Esophagus muscularis mucosa (tissue), 4 donors: ENCODE measurements at regions not wholly inside any gene's neighbourhood (a gene's known extent, or its start where the extent isn't known, plus 50 kb on each side); places are given as distances from the start of the nearest gene placed in this dataset.
"Not testable (repeated sequence)": the region's sequence is repeated elsewhere in the genome, so short reads cannot be mapped to it uniquely, and the experiment has no call there.

Experiments
- CTCF ChIP-seq, 3 experiments: fragments of 200-600 bp in 2 of 3; fragments of 450-650 bp in 1 of 3; sonication (generic) in 2 of 3; IDR thresholded peaks; one replicate each; pipeline ENCODE4 v1.5.1; 2017 to 2019; ENCODE audit warnings: antibody characterized with exemption in 3 of 3, mild to moderate bottlenecking in 2 of 3, moderate library complexity in 1 of 3
- EP300 ChIP-seq: sonication (generic); formaldehyde crosslinking; IDR thresholded peaks from one replicate; pipeline ENCODE4 v1.6.1; 2017; ENCODE audit warnings: antibody characterized with exemption
- POLR2AphosphoS5 ChIP-seq, 2 donors: sonication (generic); formaldehyde crosslinking; IDR thresholded peaks; one replicate each; pipeline ENCODE4 v1.6.1; 2017; ENCODE audit warnings: antibody characterized with exemption in 2 of 2

- not testable (repeated sequence) for TF ChIP-seq CTCF (IDR thresholded peaks at IDR 0.05); POLR2AphosphoS5 (IDR thresholded peaks at IDR 0.05); EP300
These were observed 50.6 kb upstream of the NBPF20 start for GRCh38 chr1:145475962-145476361.
